NCI-H345 (cell line): ENCODE measurements at regions not wholly inside any gene's neighbourhood (a gene's known extent, or its start where the extent isn't known, plus 50 kb on each side); places are given as distances from the start of the nearest gene placed in this dataset.

ENCODE experiments used
- DNase-seq: peaks from one replicate; lab custom pipeline; 2025; lab: John Stamatoyannopoulos, UW

GRCh38 chr22:44554411-44554810 is 56.4 kb upstream of the RTL6 start:
- no peak for DNase-seq

- no peak for DNase-seq
Observed at GRCh38 chr22:44550711-44551491, 52.9 kb upstream of the RTL6 start.

- no peak for DNase-seq
Observed at GRCh38 chr22:44549701-44550100, 51.7 kb upstream of the RTL6 start.

- no peak for DNase-seq
Observed at GRCh38 chr22:44548981-44549380, 50.9 kb upstream of the RTL6 start.
